ENCODE measurements at regions not wholly inside any gene's neighbourhood (a gene's known extent, or its start where the extent isn't known, plus 50 kb on each side); places are given as distances from the start of the nearest gene placed in this dataset.
"Not testable (repeated sequence)": the region's sequence is repeated elsewhere in the genome, so short reads cannot be mapped to it uniquely, and the experiment has no call there.

DNA sequence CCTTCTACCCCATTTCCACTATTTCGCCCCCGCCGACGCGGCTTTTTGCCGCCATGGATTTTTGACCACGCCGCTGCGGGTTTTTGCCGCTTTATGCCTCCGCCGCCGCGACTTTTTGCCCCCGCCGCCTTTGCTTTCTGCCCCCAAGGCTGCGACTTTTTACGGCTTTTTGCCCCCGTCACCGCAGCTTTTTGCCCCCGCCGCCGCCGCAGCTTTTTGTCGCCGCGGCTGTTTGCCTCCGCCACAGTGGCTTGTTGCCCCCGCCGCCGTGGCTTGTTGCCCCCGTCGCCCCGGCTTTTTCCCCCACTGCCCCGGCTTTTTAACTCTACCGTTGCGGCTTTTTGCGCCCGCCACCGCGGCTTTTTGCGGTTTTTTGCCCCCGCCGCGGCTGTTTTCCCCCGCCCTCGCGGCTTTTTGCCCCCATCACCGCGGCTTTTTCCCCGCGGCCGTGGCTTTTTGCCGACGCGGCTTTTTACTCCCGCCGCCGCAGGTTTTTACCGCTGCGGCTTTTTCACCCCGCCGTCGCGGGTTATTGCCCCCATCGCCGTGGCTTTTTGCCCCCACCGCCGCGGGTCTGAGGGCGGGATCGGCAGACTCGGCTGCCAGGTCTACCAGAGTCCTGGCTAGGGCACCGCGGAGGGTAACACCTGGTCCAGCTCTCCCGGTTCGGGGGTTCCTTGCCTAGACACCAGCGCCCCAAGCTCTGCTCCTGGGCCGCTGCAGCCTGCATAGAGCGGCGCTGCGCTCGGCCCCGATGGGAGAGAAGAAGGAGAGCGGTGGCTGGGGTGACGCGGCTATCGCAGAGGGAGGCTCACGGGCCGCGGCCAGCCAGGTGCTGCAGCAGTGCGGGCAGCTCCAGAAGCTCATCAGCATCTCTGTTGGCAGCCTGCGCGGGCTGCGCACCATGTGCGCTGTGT lies 562.7 kb upstream of the WSB1 start:
- Histone ChIP-seq H3K27ac (replicated peaks) (no peak overlapping the region), H3K4me3 (replicated peaks; ENCODE audit: insufficient read depth, low read length) (no peak overlapping the region), H3K27me3 (ENCODE audit: insufficient read depth, poor library complexity, severe bottlenecking) (peaks cover 5% of the 10 kb centered on the region)
- TF ChIP-seq CTCF (IDR thresholded peaks at IDR 0.05; ENCODE audit: insufficient read depth, low read length) (no peak), GABPA (IDR thresholded peaks at IDR 0.05; ENCODE audit: low read depth) (no peak), SPI1 (IDR thresholded peaks at IDR 0.05; ENCODE audit: borderline replicate concordance, low read depth) (no peak), REST (IDR thresholded peaks at IDR 0.05; ENCODE audit: insufficient replicate concordance, low read depth) (no peak), POLR2AphosphoS5 (IDR thresholded peaks at IDR 0.05; ENCODE audit: low read depth) (no peak)
- DNase-seq (ENCODE audit: low read depth in 1 of 2, low spot score in 1 of 2): no peak

GRCh38 chr17:26731926-26732325 lies 562.0 kb upstream of the WSB1 start:
- not testable (repeated sequence) for H3K27ac ChIP-seq (replicated peaks); H3K4me3 ChIP-seq (replicated peaks; ENCODE audit: insufficient read depth, low read length); DNase-seq (ENCODE audit: low read depth in 1 of 2, low spot score in 1 of 2); H3K27me3 ChIP-seq (ENCODE audit: insufficient read depth, poor library complexity, severe bottlenecking)

DNA sequence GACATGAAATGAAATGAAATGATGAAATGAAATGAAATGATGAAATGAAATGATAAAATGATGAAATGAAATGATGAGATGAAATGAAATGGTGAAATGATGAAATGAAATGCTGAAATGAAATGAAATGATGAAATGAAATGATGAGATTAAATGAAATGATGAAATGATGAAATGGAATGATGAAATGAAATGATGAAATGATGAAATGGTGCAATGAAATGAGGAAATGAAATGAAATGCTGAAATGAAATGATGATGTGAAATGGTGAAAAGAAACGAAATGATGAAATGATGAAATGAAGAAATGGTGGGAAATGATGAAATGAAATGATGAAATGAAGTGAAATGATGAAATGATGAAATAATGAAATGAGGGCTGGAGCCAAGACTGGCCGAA lies 559.1 kb upstream of the WSB1 start:
- H3K4me3 ChIP-seq (replicated peaks; ENCODE audit: insufficient read depth, low read length): not testable (repeated sequence)

GRCh38 chr17:26735977-26736376 lies 557.9 kb upstream of the WSB1 start:
- H3K4me3 ChIP-seq (replicated peaks; ENCODE audit: insufficient read depth, low read length); DNase-seq (ENCODE audit: low read depth in 1 of 2, low spot score in 1 of 2); H3K27me3 ChIP-seq (ENCODE audit: insufficient read depth, poor library complexity, severe bottlenecking); H3K27ac ChIP-seq (replicated peaks): not testable (repeated sequence)

More for the DNA sequence above, 559.1 kb upstream of the WSB1 start:
- not testable (repeated sequence) for H3K27me3 ChIP-seq (ENCODE audit: insufficient read depth, poor library complexity, severe bottlenecking); H3K27ac ChIP-seq (replicated peaks); DNase-seq (ENCODE audit: low read depth in 1 of 2, low spot score in 1 of 2)

GRCh38 chr17:26765860-26766709 lies 527.8 kb upstream of the WSB1 start:
- peaks cover 4% of the 10 kb centered on the region for H3K27me3 ChIP-seq (ENCODE audit: insufficient read depth, poor library complexity, severe bottlenecking)
- H3K27ac ChIP-seq (replicated peaks): no peak overlapping the region
- DNase-seq (ENCODE audit: low read depth in 1 of 2, low spot score in 1 of 2): no peak
- no peak for TF ChIP-seq POLR2AphosphoS5 (IDR thresholded peaks at IDR 0.05; ENCODE audit: low read depth)
- TF ChIP-seq GABPA (IDR thresholded peaks at IDR 0.05; ENCODE audit: low read depth): no peak
- no peak for TF ChIP-seq SPI1 (IDR thresholded peaks at IDR 0.05; ENCODE audit: borderline replicate concordance, low read depth)
- no peak for TF ChIP-seq REST (IDR thresholded peaks at IDR 0.05; ENCODE audit: insufficient replicate concordance, low read depth)
- no peak for TF ChIP-seq CTCF (IDR thresholded peaks at IDR 0.05; ENCODE audit: insufficient read depth, low read length)
- no peak overlapping the region for H3K4me3 ChIP-seq (replicated peaks; ENCODE audit: insufficient read depth, low read length)

All from HL-60 (cell line).